Left lung (tissue), 4 donors: ENCODE measurements at regions not wholly inside any gene's neighbourhood (a gene's known extent, or its start where the extent isn't known, plus 50 kb on each side); places are given as distances from the start of the nearest gene placed in this dataset.

Experiments used
- ATAC-seq: fragments of 200-7000 bp; cut with Tn5 transposase; one replicate; pipeline ENCODE4 v1.9.1; 2020; ENCODE audit warnings: moderate library complexity
- DNase-seq, 4 donors: peaks; one replicate each; pipeline ENCODE4 v3.0.0-alpha.2; 2013 to 2020
- H3K27ac ChIP-seq, 2 donors: fragments of 200-600 bp; sonication (generic) in 1 of 2; one replicate each; pipeline versions ENCODE4 v1.5.0 to v1.8.0; 2020 to 2021
- H3K27me3 ChIP-seq, 2 donors: fragments of 200-600 bp; sonication (generic) in 1 of 2; one replicate each; pipeline versions ENCODE4 v1.5.0 to v1.8.0; 2020 to 2021
- H3K36me3 ChIP-seq, 2 donors: fragments of 200-600 bp; sonication (generic) in 1 of 2; one replicate each; pipeline versions ENCODE4 v1.5.0 to v1.8.0; 2020 to 2021
- H3K4me1 ChIP-seq, 2 donors: fragments of 200-600 bp; one replicate each; pipeline ENCODE4 v1.8.0; 2021
- H3K4me3 ChIP-seq, 2 donors: fragments of 200-600 bp; sonication (generic) in 1 of 2; one replicate each; pipeline versions ENCODE4 v1.5.0 to v1.8.0; 2020 to 2021; ENCODE audit warnings: mild to moderate bottlenecking in 1 of 2
- H3K9me3 ChIP-seq, 2 donors: fragments of 200-600 bp; sonication (generic) in 1 of 2; one replicate each; pipeline versions ENCODE4 v1.5.0 to v1.8.0; 2020 to 2021
- intact Hi-C, 2 donors: fragments of 100-400 bp; cut with DNase I; formaldehyde crosslinking; loops; one replicate each; pipeline versions ENCODE4 v1.11.2 to v1.14.2; 2022
- TF ChIP-seq, protein P1 (sequence below), 2 donors: fragments of 200-600 bp; sonication (generic) in 1 of 2; IDR thresholded peaks; one replicate each; pipeline versions ENCODE4 v1.5.0 to v1.8.0; 2021; ENCODE audit warnings: antibody characterized with exemption in 2 of 2
- donor health status: DM: no; HTN: yes; CAD: no.
- donor health status: DM: no; HTN: no; CAD: no.

- H3K9me3 ChIP-seq = no peaks in the 10 kb centered on the region
- H3K4me3 ChIP-seq = no peak overlapping the region
- H3K4me1 ChIP-seq = no peaks in the 10 kb centered on the region
- no peak for ATAC-seq
- no peaks in the 10 kb centered on the region for H3K27me3 ChIP-seq
- intact Hi-C loops = no loop called here
- TF ChIP-seq, protein P1, sequence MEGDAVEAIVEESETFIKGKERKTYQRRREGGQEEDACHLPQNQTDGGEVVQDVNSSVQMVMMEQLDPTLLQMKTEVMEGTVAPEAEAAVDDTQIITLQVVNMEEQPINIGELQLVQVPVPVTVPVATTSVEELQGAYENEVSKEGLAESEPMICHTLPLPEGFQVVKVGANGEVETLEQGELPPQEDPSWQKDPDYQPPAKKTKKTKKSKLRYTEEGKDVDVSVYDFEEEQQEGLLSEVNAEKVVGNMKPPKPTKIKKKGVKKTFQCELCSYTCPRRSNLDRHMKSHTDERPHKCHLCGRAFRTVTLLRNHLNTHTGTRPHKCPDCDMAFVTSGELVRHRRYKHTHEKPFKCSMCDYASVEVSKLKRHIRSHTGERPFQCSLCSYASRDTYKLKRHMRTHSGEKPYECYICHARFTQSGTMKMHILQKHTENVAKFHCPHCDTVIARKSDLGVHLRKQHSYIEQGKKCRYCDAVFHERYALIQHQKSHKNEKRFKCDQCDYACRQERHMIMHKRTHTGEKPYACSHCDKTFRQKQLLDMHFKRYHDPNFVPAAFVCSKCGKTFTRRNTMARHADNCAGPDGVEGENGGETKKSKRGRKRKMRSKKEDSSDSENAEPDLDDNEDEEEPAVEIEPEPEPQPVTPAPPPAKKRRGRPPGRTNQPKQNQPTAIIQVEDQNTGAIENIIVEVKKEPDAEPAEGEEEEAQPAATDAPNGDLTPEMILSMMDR (IDR thresholded peaks at IDR 0.05) = no peak
- DNase-seq = no peak
- no peaks in the 10 kb centered on the region for H3K36me3 ChIP-seq
- H3K27ac ChIP-seq = no peak overlapping the region
Observed at GRCh38 chr13:91074091-91074490, 273.4 kb upstream of the MIR17HG start.

DNA sequence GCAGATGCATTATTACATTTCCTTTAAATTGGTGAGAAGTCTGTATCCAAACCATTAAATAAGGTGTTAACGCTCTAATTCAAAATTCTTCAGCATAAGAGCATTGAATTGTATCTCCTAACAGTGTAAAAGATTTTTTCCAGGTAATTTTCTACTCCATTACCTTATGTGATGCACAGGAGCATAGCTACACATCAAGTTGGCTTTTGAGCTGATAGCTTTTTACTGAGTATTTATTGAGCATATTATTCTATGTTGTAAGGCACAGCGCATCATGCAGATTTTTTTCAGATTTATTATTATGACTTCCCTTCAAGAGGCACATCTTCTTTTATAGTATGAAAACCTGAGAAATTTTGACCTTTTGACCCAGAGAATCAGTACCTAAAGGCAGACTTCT is 270.7 kb upstream of the MIR17HG start:
- ATAC-seq (no peak), DNase-seq (no peak)
- TF ChIP-seq, protein P1 (IDR thresholded peaks at IDR 0.05) = no peak
- intact Hi-C loops = no loop called here
- no peaks in the 10 kb centered on the region for H3K36me3 ChIP-seq
- no peak overlapping the region for H3K4me3 ChIP-seq
- H3K27me3 ChIP-seq = no peaks in the 10 kb centered on the region
- no peaks in the 10 kb centered on the region for H3K9me3 ChIP-seq
- H3K27ac ChIP-seq = no peak overlapping the region
- no peaks in the 10 kb centered on the region for H3K4me1 ChIP-seq

DNA sequence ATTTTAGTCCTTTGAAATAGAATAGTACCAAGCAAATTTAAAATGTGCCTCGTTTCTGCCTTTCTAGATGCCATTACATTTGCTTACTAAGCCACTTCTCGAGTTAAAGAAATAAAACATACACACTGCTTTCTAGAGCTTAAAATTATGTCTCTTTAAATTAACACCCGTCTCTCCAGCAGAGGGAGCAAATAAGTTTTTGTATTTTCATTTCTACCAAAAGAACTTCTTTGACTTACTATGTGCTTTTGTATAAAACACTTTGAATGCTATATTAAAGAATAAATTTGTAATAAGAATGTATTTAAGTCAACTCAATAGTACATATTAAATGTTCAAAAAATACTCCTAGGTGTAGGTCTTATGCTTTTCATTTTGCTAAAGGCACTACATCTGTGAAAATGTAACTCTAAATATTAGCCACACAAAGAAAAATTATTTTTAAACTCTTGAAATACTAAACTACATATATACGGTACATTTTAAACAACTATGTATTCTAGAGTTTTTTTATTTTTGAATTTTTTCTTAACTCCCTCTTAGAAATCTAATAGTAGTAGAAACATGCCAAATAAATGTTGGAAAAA is 269.3 kb upstream of the MIR17HG start:
- DNase-seq (peak in 2 of 4 donors; percentile 6 to 17), ATAC-seq (no peak)
- no peak overlapping the region for H3K4me3 ChIP-seq
- H3K4me1 ChIP-seq = no peaks in the 10 kb centered on the region
- H3K27ac ChIP-seq = no peak overlapping the region
- no peaks in the 10 kb centered on the region for H3K27me3 ChIP-seq
- intact Hi-C loops = no loop called here
- no peaks in the 10 kb centered on the region for H3K9me3 ChIP-seq
- no peaks in the 10 kb centered on the region for H3K36me3 ChIP-seq
- TF ChIP-seq, protein P1 (IDR thresholded peaks at IDR 0.05) = peak in 1 of 2 donors; percentile 24

GRCh38 chr13:91079176-91079575 is 268.3 kb upstream of the MIR17HG start:
- TF ChIP-seq, protein P1 (IDR thresholded peaks at IDR 0.05) = no peak
- Histone ChIP-seq H3K9me3 (no peaks in the 10 kb centered on the region), H3K4me1 (no peaks in the 10 kb centered on the region), H3K36me3 (no peaks in the 10 kb centered on the region), H3K4me3 (no peak overlapping the region), H3K27ac (no peak overlapping the region), H3K27me3 (no peaks in the 10 kb centered on the region)
- DNase-seq (no peak), ATAC-seq (no peak)
- intact Hi-C loops = no loop called here

DNA sequence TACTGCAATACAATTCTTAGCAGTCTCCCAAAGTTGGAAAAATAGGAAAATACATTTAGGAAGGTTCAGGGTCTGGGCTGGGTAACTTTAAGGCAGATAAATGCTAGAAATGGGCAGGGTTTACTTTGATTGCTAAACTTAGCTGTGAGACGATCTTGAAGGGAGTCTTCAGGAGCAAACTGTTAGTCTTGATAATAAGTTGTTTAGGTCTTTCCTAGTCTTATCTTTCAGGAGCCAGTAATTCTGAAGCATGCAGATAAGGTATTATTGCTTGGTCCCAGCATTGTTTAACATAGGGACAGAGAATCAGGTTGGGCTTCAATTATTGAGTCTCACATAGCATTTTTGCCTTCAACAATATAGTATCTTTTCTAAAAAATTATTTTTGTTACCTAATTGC is 262.4 kb upstream of the MIR17HG start:
- Histone ChIP-seq H3K4me3 (no peak overlapping the region), H3K27me3 (no peaks in the 10 kb centered on the region), H3K4me1 (no peaks in the 10 kb centered on the region), H3K36me3 (no peaks in the 10 kb centered on the region), H3K27ac (no peak overlapping the region), H3K9me3 (no peaks in the 10 kb centered on the region)
- TF ChIP-seq, protein P1 (IDR thresholded peaks at IDR 0.05) = no peak
- ATAC-seq (no peak), DNase-seq (no peak)
- intact Hi-C loops = no loop called here
